PC-3 (cell line): ENCODE measurements at regions not wholly inside any gene's neighbourhood (a gene's known extent, or its start where the extent isn't known, plus 50 kb on each side); places are given as distances from the start of the nearest gene placed in this dataset.
"Not testable (repeated sequence)": the region's sequence is repeated elsewhere in the genome, so short reads cannot be mapped to it uniquely, and the experiment has no call there.

Experiments
- CTCF ChIP-seq: fragments of 300-600 bp; sonication (generic); conservative IDR thresholded peaks from 2 replicates; pipeline ENCODE4 v1.5.1; 2017; ENCODE audit warnings: antibody characterized with exemption, low read depth, mild to moderate bottlenecking, low read length
- EZH2 ChIP-seq: fragments of 300-600 bp; sonication (generic); IDR thresholded peaks from one replicate; pipeline ENCODE4 v1.6.1; 2017; ENCODE audit warnings: antibody characterized with exemption, mild to moderate bottlenecking, low read length; ENCODE audit not compliant: unreplicated experiment
- EZH2phosphoT487 ChIP-seq: fragments of 300-600 bp; sonication (generic); IDR thresholded peaks from 2 replicates; pipeline ENCODE4 v1.6.1; 2018; ENCODE audit warnings: mild to moderate bottlenecking, antibody characterized with exemption, low read length, borderline replicate concordance

GRCh38 chr9:41246702-41247101, 57.6 kb upstream of the ZNG1F start:
- not testable (repeated sequence) for TF ChIP-seq CTCF, EZH2, EZH2phosphoT487
